Right kidney (tissue), 1 donor: ENCODE measurements at regions not wholly inside any gene's neighbourhood (a gene's known extent, or its start where the extent isn't known, plus 50 kb on each side); places are given as distances from the start of the nearest gene placed in this dataset.

ENCODE experiments used
- DNase-seq: peaks from one replicate; pipeline ENCODE4 v3.0.0-alpha.2; 2016

- DNase-seq = no peak
Measured at GRCh38 chr10:111993872-111994426, 189.6 kb downstream of the GPAM start.

DNA sequence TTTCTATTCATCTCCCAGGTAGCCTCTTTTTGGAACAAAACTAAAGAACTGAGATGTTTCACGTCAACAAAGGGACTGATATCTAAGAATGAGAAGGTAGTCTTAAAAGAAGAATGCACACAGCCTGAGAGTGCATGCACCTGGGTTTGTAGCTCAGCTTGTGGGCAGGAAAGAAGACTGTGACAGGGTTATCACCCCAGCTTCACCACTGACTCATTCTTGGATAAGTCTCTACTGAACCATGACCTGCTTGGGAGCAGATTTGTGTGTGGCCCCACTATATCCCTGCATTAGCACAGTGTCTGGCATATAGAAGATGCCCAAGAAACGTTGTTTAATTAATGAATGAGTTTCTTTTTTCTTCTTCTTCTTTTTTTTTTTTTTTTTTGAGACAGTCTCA, 187.5 kb downstream of the GPAM start:
- DNase-seq = no peak

DNA sequence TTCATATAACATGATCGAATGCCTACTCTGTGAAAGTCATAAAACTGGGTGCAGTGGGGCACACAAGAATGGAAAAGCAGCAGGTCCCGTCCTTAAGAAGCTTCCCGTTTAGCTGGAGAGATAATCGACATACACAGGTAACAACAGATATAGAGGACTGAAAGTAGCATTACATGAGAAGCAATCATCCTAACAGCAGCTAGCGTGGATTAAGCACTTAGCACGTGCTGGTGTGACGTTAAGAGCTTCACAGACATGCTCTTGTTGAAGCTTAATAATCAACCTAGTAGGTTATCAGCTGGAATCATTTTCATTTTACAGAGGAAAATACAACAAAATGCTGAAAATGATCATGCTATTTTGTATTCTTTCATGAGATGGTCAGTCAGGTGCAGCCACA, 184.8 kb downstream of the GPAM start:
- no peak for DNase-seq

GRCh38 chr10:111999205-111999914, 184.2 kb downstream of the GPAM start:
- no peak for DNase-seq

- no peak for DNase-seq
Measured at GRCh38 chr10:111999915-112000302, 183.7 kb downstream of the GPAM start.

DNA sequence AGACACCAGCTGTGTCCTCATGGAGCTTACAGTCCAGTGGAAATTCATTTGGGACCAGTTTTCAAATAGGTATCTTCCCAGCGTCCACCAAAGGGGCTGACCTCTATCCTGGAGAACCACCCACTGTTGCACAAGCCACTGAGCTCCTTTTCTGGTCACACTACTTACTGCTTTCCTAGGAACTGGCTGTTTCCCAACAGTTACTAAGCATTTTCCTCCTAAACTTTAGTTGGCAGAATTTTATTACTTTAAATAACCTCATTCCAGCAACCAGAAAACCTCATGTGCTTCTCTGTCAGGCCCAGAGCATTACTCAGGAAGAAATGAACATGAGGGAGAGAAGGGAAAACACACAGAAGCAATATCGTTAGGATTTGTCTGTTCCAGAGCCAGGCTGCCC, 183.1 kb downstream of the GPAM start:
- DNase-seq = no peak

DNA sequence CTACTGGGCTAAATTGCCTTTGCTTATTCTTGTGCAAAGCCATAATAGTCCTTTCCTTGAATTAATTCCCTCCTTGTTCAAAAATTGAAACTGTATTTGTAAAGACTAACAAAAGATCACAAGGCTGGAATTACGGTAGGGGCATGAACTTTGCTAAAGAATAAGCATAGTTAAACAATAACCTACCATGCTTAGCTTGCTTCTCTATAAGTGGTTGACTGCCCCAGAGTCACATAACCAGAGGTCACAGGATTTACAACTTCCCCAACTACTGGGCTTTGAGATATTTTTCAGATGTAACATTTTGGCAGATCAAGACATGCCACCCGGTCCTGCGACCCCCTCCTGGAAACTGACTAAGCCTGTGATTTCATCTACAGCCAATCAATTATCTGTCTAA, 181.4 kb downstream of the GPAM start:
- DNase-seq = no peak

- DNase-seq = no peak
Measured at GRCh38 chr10:112004075-112004474, 179.5 kb downstream of the GPAM start.

DNA sequence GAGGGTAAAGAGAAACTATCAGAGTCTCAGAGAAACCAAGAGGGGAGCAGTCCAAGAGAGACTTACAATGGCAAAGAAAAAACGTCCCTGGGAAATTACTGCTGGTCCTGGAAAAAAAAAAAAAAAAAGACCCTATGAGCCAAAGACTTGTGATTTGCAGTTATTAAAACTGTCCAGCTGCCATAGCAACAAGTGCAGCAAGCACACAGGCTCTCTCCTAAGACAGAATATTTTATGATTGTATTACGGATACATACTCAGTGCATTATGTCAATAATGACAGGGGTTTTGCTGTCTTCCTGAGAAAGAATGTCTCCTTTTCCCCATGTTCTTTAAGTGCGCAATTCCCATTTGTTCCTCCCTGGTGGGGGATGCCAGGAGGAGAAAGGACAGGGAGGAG, 178.5 kb downstream of the GPAM start:
- no peak for DNase-seq

DNA sequence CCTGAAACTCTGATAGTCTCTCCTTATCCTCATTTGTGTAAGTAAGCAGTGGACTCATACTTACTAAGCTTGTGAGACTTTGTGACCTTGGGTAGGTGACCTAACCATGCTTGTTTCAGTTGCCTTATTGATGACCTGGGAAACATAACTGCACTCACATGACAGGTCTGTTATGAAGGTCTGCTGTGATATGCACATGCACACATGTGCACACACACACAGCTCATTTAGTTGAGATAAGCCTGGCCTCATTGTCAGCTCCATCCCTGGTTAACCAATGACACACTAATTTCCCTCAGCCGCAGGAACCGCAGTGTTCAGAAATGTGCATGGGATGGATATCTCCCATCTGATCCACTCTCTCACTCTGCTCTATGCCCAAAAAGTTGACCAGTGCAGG, 177.2 kb downstream of the GPAM start:
- no peak for DNase-seq

GRCh38 chr10:112006831-112007230, 176.7 kb downstream of the GPAM start:
- no peak for DNase-seq

DNA sequence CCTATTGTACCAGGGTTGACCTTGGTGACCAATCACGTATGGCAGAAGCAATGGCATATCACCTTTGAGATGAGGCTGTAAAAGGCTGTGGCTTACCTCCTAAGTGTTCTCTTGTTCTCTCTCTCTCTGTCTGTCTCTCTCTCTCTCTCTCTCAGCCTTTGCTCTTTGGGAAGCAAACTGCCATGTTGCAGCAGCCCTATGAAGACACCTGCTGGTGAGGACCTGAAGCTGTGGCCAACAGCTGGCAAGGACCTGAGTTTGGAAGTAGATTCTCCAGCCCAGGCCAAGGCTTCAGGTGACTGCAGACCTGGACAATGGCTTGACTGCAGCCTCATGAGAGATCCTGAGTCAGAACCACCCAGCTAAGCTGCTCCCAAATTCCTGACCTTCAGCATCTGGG, 161.4 kb downstream of the GPAM start:
- DNase-seq = no peak

GRCh38 chr10:112024079-112024478, 159.5 kb downstream of the GPAM start:
- no peak for DNase-seq

GRCh38 chr10:112025228-112025627, 158.3 kb downstream of the GPAM start:
- DNase-seq = no peak

GRCh38 chr10:112026438-112026837, 157.1 kb downstream of the GPAM start:
- no peak for DNase-seq

- DNase-seq = no peak
Measured at GRCh38 chr10:112027731-112028280, 155.8 kb downstream of the GPAM start.

GRCh38 chr10:112030431-112030830, 153.1 kb downstream of the GPAM start:
- DNase-seq = no peak

DNA sequence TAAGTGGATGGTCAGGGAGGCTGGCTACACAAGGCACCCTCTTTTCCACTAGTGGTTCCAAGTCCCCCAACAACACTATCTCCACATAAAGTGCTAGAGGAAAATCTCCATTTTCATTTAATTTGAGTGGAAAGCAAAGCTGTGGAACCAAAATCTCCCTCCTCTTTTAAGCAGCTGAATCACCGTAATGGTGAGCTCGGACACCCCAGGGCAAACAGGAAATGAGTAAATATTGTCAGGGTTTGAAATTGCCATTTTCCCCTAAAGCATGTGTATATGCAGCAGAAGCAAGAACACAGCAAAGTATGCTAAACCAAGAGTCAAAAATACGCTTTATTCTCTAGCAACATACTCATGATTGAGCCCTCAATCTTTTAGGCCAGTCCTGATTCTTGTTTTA, 143.7 kb downstream of the GPAM start:
- no peak for DNase-seq

DNA sequence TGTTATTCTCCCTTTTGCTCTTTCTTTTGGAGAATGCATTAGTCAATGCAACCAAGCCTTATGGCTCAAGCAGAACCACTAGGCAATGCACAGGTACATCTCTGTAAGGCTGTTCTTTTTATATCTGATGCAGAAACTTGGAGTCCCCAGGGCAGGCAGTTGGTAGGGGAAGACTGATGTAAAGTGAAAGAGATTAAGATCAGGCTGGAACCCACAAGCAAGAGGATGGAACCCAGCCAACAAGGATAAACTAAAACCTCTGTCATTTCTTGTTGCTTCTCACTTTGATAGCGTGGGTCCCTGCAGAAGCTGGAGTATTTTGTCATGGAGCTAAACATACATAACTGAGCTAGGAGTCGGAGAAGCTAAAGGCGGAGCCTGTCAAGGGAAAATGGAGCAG, 142.9 kb downstream of the GPAM start:
- DNase-seq = no peak

DNA sequence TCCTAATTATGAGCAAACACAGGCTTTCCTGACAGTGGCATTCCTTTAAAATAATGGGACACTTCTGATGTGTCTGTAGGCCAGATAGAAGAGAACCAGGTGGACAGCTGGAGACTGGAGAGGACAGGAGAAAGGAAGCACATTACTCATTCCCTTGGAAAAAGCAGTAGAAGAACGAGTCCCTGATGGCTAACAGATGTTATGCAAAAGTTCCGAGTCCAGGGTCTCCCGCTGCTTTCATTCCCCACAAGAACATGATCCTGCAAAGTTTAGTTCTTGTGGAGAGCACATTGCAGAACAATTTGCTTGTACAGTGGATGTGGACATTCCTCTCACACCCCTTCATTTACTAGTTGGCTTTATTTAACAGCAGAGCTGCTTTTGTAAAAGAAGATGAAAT, 137.6 kb downstream of the GPAM start:
- DNase-seq = no peak

- DNase-seq = no peak
Measured at GRCh38 chr10:112047674-112048073, 135.9 kb downstream of the GPAM start.

DNA sequence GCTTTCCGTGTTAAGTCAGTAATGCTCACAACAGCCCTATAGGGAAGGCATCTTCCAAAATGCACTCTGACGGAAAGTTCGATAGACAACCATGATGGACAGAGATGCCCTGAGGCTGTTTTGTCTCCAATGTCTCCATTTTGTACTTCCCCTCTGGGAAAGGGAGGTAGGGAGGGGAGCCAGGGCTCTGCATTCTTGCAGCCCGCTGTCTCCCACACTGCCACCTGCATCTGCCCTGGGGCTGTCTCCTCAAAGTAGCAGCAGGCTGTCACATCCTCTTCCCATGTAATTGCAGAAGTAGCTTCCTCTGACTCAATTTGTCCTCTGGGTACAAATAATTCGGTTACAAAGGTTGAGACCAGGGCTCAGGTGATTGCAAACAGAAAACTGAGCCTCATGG, 131.4 kb downstream of the GPAM start:
- no peak for DNase-seq

DNA sequence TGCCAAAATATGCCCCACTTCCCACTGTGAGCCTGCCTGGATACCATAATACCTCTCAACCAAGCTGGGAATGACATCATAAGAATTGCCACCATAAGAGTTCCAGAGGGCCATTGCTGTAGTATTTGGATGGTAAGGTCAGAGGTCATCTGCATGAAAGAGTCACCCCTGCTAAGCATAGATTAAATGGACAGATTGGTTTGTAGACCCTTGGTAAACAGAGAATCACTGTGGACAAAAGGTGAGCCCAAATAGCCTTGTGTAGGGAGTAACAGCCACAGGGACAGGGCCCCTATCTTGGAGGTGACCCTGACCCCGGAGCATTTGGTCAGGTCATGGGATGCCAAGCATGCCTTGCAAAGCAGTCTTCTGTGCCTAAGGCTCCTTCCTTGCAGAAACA, 129.7 kb downstream of the GPAM start:
- DNase-seq = no peak

DNA sequence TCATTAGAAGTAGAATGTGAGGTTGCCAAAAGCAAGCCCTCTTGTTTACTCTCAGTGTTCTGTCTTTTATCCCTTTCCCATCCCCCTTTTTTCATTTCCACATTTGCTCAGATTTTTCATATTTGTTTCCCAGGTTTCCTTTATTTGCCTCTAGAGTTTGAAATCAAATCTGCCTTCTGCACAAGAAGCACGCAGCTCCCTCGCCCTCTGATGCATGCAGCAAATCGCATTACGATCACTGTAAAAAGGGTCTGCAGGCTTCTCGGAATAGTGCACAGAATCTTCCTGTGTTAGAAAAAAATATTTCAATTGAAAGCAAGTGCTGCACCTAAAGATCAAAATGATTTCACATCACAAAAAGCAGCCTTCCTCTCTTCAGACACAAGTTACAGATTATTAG, 129.0 kb downstream of the GPAM start:
- no peak for DNase-seq
